GM12864 (cell line): ENCODE measurements at regions not wholly inside any gene's neighbourhood (a gene's known extent, or its start where the extent isn't known, plus 50 kb on each side); places are given as distances from the start of the nearest gene placed in this dataset.

ENCODE experiments used
- DNase-seq: peaks from one replicate; pipeline ENCODE4 v3.0.0-alpha.2; 2011; ENCODE audit warnings: low read depth
- H3K4me3 ChIP-seq: 2 replicates; pipeline ENCODE4 v1.5.1; 2011; ENCODE audit warnings: mild to moderate bottlenecking, low read depth, low read length, control low read depth
- CTCF ChIP-seq: IDR thresholded peaks from 2 replicates; pipeline ENCODE4 v1.5.1; 2011; ENCODE audit warnings: low read depth, mild to moderate bottlenecking, moderate library complexity, low read length, control low read depth, inconsistent platforms; ENCODE audit errors: missing control alignments

GRCh38 chr2:221774136-221774535 lies 202.0 kb upstream of the EPHA4 start:
- H3K4me3 ChIP-seq: no peak overlapping the region
- no peak for DNase-seq
- no peak for TF ChIP-seq CTCF

GRCh38 chr2:221771297-221771696 lies 199.2 kb upstream of the EPHA4 start:
- no peak for DNase-seq
- H3K4me3 ChIP-seq: no peak overlapping the region
- TF ChIP-seq CTCF: no peak

GRCh38 chr2:221767106-221768012 lies 195.3 kb upstream of the EPHA4 start:
- no peak overlapping the region for H3K4me3 ChIP-seq
- TF ChIP-seq CTCF: no peak
- DNase-seq: no peak

- DNase-seq: no peak
- TF ChIP-seq CTCF: no peak
- H3K4me3 ChIP-seq: no peak overlapping the region
Measured at GRCh38 chr2:221762496-221762895, 190.4 kb upstream of the EPHA4 start.

- no peak for DNase-seq
- no peak for TF ChIP-seq CTCF
- no peak overlapping the region for H3K4me3 ChIP-seq
Measured at GRCh38 chr2:221761260-221761659, 189.2 kb upstream of the EPHA4 start.

GRCh38 chr2:221758076-221758475 lies 186.0 kb upstream of the EPHA4 start:
- no peak for DNase-seq
- TF ChIP-seq CTCF: no peak
- no peak overlapping the region for H3K4me3 ChIP-seq

GRCh38 chr2:221753401-221753800 lies 181.3 kb upstream of the EPHA4 start:
- no peak overlapping the region for H3K4me3 ChIP-seq
- no peak for DNase-seq
- TF ChIP-seq CTCF: no peak
